Urothelium cell line (cell line): ENCODE measurements at regions not wholly inside any gene's neighbourhood (a gene's known extent, or its start where the extent isn't known, plus 50 kb on each side); places are given as distances from the start of the nearest gene placed in this dataset.
"Not testable (repeated sequence)": the region's sequence is repeated elsewhere in the genome, so short reads cannot be mapped to it uniquely, and the experiment has no call there.

Source experiments
- DNase-seq: peaks from one replicate; pipeline ENCODE4 v3.0.0; 2011; ENCODE audit warnings: low spot score, mixed read lengths
- FAIRE-seq: peaks from 2 replicates; lab custom pipeline; 2011; peaks lifted over from hg19 to GRCh38; lab: Jason Lieb, UNC

DNA sequence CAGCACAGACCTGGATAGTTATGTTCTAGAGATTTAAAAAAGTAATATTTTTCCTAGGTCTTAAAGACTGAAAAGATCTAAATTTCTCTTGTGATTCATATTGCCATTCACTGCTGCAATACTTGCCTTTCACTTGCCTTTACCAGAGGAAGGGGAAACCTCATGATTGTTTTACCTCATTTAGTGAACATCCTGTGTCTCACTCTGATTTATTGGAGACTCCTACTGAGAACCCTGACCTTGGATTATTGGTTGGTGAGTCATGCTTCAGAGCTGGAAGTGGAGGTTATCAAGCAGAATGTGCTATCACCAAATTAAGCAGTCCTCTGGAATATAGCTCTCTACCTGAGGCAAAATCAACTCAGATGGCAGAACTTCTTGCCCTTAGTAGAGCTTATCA, 500.5 kb downstream of the TSN start:
- peak; percentile 98 for FAIRE-seq
- peak; percentile 80 for DNase-seq

DNA sequence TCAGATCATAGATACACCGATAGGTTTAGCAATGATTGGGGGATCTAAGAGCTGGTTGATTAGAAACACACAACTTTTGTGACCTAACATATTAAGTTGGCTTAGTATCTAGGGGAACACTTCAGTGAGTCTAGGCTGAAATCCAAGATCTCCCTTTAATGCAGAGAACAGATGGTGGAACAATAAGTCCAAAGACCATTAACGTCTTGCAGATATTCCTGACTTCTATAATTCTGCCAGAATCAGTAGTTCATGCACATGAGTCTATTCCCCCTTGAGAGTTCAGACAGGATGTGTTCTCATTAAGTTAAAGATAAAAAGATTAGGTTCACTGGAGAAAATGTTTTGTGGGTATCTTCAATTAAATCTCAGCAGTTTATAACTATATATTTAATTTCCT, 506.5 kb downstream of the TSN start:
- FAIRE-seq (no peak), DNase-seq (no peak)

DNA sequence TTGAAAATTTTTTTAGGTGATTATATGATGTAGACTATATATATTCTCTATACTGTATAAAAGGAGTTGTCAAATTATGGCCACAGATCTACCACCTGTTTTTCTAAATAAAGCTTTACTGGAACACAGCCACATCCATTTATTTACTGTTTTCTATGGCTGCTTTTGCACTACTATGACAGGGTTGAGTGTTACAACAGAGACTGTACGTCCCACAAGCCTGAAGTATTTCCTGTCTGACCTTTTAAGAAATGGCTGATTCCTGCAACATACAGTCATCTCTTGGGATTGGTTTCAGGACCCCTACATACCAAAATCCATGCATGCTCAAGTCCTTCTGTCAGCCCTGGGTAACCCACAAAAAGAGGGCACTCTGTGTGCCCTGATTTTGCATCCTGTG, 508.3 kb downstream of the TSN start:
- DNase-seq (no peak), FAIRE-seq (no peak)

GRCh38 chr2:122266636-122267035, 511.2 kb downstream of the TSN start:
- no peak for DNase-seq
- no peak for FAIRE-seq

DNA sequence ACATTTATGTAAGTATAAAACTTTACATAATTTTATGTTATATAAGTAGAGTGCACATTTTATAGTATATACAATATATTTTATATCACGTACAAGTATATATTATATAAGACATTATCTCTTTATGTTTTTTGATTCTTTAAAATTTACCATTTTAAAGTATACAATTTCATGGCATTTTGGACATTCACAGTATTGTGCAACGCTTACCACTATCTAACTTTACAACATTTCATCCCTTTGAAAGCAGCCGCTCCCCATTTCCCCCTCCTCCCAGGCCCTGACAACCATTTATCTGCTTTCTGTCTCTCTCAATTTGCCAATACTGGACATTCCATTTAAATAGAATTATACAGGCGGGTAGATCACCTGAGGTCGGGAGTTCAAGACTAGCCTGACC, 512.5 kb downstream of the TSN start:
- DNase-seq (no peak), FAIRE-seq (no peak)

GRCh38 chr2:122273785-122274419, 518.5 kb downstream of the TSN start:
- FAIRE-seq, result peak; percentile 100

DNA sequence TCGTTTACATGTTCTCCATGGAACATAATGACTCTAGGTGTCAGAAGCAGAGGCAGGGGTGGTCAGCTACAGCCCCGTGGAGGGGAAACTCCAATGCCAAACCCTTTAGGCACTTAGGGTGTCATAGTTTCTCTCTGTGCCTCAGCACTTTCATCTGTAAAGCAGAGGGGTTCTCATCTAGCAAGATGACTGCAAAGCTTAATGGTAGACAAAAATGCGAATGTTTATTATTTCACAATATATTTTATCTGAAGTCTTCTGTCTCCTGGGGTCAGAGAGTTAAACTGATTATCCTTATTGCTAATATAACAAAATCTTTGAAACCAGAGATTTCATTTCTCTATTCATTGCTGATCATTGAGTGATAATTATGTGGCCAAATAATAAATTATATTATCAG, 522.5 kb downstream of the TSN start:
- FAIRE-seq (no peak), DNase-seq (no peak)

More at GRCh38 chr2:122273785-122274419, 518.5 kb downstream of the TSN start:
- no peak for DNase-seq

GRCh38 chr2:122300758-122301157, 545.3 kb downstream of the TSN start:
- no peak for FAIRE-seq
- no peak for DNase-seq

GRCh38 chr2:122307763-122308162, 552.3 kb downstream of the TSN start:
- FAIRE-seq (no peak), DNase-seq (no peak)

DNA sequence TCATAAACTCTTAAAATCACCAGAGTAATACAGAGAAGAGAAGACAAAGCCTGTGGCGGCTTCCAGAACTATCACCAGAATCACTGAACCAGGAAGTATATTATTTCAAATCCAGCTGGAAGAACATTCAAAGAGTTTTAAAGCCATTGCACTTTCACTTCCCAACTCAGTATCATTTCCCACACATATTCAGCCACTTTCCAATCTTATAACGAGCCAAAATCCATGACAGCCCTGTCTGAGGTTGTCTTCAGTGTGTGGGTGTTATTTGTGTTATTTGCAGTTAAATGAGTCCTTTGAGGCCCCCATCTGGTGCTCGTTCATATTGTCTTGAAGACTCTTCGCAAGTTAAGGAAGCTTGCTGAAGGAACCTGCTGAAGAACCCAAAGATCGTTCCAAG, 559.9 kb downstream of the TSN start:
- FAIRE-seq (no peak), DNase-seq (no peak)

- FAIRE-seq, result no peak
Observed at GRCh38 chr2:122319539-122320132, 564.2 kb downstream of the TSN start.

DNA sequence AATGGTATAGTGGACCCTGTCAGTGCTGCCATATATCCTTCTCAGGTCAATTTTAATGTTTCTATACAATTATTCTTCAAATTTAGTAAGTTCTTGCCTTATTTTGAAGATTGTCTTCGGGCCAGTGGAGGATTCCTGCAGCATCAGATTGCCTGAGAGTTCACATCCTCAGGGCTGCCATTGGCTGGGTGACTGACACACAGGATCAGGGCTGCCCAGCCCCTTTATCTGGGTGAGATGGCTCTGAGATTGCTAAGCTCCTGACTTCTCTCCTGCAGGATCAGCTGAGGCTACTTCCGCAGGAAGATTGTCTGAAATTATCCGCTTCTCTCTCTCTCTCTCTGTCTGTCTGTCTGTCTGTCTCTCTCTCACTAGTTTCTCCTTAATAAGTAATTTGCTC, 567.4 kb downstream of the TSN start:
- no peak for FAIRE-seq
- DNase-seq, result no peak

More at GRCh38 chr2:122319539-122320132, 564.2 kb downstream of the TSN start:
- no peak for DNase-seq

DNA sequence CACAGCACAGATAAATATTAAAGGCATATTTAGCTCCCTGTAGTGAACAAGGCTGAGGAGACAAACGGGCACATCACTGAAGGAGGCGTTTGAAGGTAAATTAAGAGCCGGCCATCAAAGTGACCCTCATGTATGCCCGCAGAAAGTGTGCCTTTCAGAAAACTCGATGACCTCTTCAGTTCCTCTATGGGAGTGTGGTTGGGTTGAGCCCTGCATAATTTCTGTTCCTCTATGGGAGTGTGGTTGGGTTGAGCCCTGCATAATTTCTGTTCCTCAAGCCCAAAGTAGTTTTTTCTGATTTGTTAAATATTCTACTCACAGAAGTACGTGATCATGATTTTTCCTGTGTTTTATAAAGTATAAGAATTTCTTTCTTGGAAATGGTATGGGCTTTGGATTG, 568.5 kb downstream of the TSN start:
- DNase-seq (no peak), FAIRE-seq (no peak)

GRCh38 chr2:122326471-122326870, 571.0 kb downstream of the TSN start:
- FAIRE-seq (peak; percentile 53), DNase-seq (no peak)

DNA sequence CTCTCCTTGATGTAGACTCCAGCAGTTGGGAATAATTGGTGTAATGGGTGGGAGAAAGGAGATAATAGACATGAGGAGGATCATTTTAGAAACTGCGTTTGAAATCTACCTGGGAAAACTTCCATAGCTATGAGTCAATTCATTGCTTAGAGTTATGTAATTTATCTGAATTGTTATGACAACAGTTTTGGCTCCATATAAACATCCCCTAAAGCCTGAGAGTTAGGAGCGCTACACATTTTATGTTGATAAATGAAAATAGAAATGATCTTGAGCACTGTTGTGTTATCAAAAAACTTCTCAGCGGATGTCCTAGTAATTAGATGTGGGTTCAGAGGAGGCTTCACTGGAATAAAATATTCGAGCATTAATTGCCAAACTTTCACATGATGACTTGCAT, 573.4 kb downstream of the TSN start:
- FAIRE-seq, result no peak
- no peak for DNase-seq

- FAIRE-seq (no peak), DNase-seq (no peak)
Observed at GRCh38 chr2:122329278-122329677, 573.8 kb downstream of the TSN start.

DNA sequence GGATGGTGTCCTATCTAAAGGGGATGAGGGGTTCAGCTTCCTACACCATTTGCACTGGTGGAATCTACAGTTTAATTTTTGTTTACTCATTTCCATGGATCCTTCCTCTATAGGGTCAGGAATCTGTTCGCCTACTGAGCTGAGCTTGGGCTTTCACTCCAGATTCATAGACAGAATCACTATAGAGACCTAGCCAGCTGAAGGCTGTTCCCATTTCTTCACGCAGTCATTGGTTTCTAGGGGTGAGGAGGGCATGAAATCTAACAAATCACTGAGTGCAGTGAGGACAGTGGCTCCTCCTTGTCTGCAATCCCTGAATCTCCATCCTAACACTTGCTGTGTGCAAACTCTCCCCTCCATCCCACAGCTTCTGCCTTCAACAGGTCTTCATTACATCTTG, 578.5 kb downstream of the TSN start:
- DNase-seq, result no peak
- FAIRE-seq, result no peak

DNA sequence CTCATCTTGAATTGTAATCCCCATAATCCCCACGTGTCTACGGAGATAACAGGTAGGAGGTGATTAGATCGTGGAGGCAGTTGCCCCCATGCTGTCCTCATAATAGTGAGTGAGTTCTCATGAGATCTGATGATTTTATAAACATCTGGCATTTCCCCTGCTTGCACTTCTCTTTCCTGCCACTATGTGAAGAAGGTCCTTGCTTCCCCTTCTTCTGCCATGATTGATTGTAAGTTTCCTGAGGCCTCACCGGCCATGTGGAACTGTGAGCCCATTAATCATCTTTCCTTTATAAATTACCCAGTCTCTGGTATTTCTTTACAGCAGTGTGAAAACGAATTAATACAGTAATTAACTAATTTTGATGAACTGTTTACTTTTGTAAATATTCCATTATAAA, 582.5 kb downstream of the TSN start:
- DNase-seq, result no peak
- no peak for FAIRE-seq

GRCh38 chr2:122340246-122340645, 584.8 kb downstream of the TSN start:
- FAIRE-seq (no peak), DNase-seq (no peak)

- FAIRE-seq, result no peak
- DNase-seq, result no peak
Observed at GRCh38 chr2:122341007-122341406, 585.6 kb downstream of the TSN start.

GRCh38 chr2:122352151-122352550, 596.7 kb downstream of the TSN start:
- not testable (repeated sequence) for DNase-seq, FAIRE-seq

DNA sequence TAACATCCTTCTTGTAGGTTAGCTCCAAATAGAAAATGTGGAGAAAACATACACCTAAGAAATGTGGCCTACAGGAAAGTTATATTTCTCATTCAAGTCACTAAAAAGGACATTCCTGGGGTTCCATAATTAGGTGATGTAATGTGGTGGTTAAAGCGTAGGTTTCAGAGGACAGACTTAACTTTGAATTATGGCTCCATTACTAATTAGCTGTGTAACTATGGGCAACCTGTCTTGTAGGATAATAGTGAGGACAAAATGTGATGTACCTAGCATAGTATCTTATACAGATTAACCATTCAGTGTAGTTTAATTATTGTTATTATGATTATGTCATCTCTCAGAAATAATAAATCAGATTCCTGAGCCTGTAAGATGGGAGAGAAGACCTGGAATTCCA, 602.5 kb downstream of the TSN start:
- FAIRE-seq (peak; percentile 13), DNase-seq (no peak)

DNA sequence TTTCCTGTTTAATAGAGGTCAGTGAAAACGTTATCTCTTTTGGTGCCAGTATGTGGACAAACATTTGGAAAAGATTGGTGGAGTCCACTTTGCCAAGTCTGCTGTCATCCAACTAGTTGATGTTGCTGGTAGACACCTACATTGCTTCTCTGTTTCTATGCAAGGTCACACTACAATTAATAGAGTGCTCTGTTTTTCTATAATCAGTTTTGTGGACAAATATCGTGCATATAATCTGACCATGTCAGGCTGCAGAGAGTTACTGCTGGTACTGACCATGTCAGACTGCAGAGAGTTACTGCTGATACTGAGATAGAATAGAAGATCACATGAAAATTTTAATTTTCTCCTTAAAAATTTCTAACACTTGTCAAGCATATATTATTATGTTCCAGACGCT, 603.3 kb downstream of the TSN start:
- no peak for FAIRE-seq

More for the DNA sequence above, 603.3 kb downstream of the TSN start:
- no peak for DNase-seq
